Endothelial cell of umbilical vein (primary cell): ENCODE measurements at regions not wholly inside any gene's neighbourhood (a gene's known extent, or its start where the extent isn't known, plus 50 kb on each side); places are given as distances from the start of the nearest gene placed in this dataset.
A peak's percentile ranks its signal among the peaks of the same experiment; 100 is the strongest.

Source experiments
- BruUV-seq: library from RNA; stranded (reverse); fragments of 400-500 nt; replicated peaks from 2 replicates; lab custom pipeline; 2021; lab: Mats Ljungman, UMichigan
- CTCF ChIA-PET: fragments of 300-600, 350-600 bp; sonication (Branson Sonifier 250); formaldehyde crosslinking; loops from one replicate; lab custom pipeline; 2021; ENCODE audit warnings: antibody characterized with exemption, inconsistent platforms; lab: Charles Lee
- POLR2A ChIA-PET: fragments of 300-600, 350-600 bp; sonication (Branson Sonifier 250); formaldehyde crosslinking; loops from one replicate; lab custom pipeline; 2021; ENCODE audit warnings: antibody characterized with exemption, inconsistent platforms; lab: Charles Lee
- DNase-seq: peaks from one replicate; pipeline ENCODE4 v3.0.0-alpha.2; 2011; ENCODE audit warnings: low read depth, low spot score
- FAIRE-seq: peaks from 2 replicates; lab custom pipeline; 2011; peaks lifted over from hg19 to GRCh38; lab: Jason Lieb, UNC
- H2AFZ ChIP-seq: 2 replicates; pipeline ENCODE4 v1.6.0; 2012; ENCODE audit warnings: low read depth, low read length, control low read depth, inconsistent platforms
- H3K27ac ChIP-seq: 2 replicates; pipeline ENCODE4 v1.5.1; 2011; ENCODE audit warnings: low read depth, mild to moderate bottlenecking, control low read depth, low read length, moderate library complexity; ENCODE audit not compliant: insufficient read depth
- H3K27me3 ChIP-seq, 2 experiments: 2 replicates each; pipeline versions ENCODE4 v1.6.0 to v1.6.1; 2011; ENCODE audit warnings: low read length in 2 of 2, mixed read lengths in 1 of 2; ENCODE audit not compliant: control insufficient read depth in 2 of 2, insufficient read depth in 2 of 2
- H3K36me3 ChIP-seq, 2 experiments: 2 replicates in 1 of 2; 3 replicates in 1 of 2; pipeline ENCODE4 v1.5.1; 2011; ENCODE audit warnings: low read length in 2 of 2, mild to moderate bottlenecking in 1 of 2, moderate library complexity in 1 of 2; ENCODE audit not compliant: control insufficient read depth in 2 of 2, insufficient read depth in 2 of 2; ENCODE audit errors: extremely low read depth in 1 of 2
- H3K4me1 ChIP-seq: 3 replicates; pipeline ENCODE4 v1.5.1; 2011; ENCODE audit warnings: mild to moderate bottlenecking, low read length; ENCODE audit not compliant: control insufficient read depth, insufficient read depth; ENCODE audit errors: extremely low read depth
- H3K4me2 ChIP-seq: 2 replicates; pipeline ENCODE4 v1.6.1; 2011; ENCODE audit warnings: low read length, control low read depth, mixed read lengths; ENCODE audit not compliant: insufficient read depth
- H3K4me3 ChIP-seq, 3 experiments: fragments of 200-600 bp in 1 of 3; sonication (generic), shearing (Covaris generic) in 1 of 3; replicated peaks in 1 of 3; 2 replicates each; pipeline ENCODE4 v1.5.1; 2011 to 2016; ENCODE audit warnings: control low read depth in 3 of 3, low read length in 3 of 3, mild to moderate bottlenecking in 2 of 3, inconsistent platforms in 1 of 3, low read depth in 1 of 3, moderate library complexity in 1 of 3; ENCODE audit not compliant: insufficient read depth in 1 of 3
- H3K79me2 ChIP-seq: 2 replicates; pipeline ENCODE4 v1.6.0; 2012; ENCODE audit warnings: low read length, inconsistent platforms; ENCODE audit not compliant: control insufficient read depth, insufficient read depth
- H3K9ac ChIP-seq: replicated peaks from 2 replicates; pipeline ENCODE3; 2011; ENCODE audit warnings: low read length, control low read depth; ENCODE audit not compliant: insufficient read depth; ENCODE audit errors: extremely low read depth
- H3K9me1 ChIP-seq: replicated peaks from 3 replicates; pipeline ENCODE4 v1.6.0; 2011; ENCODE audit warnings: mild to moderate bottlenecking, low read length; ENCODE audit not compliant: control insufficient read depth, insufficient read depth; ENCODE audit errors: extremely low read depth
- H3K9me3 ChIP-seq: replicated peaks from 2 replicates; pipeline ENCODE4 v1.5.1; 2012; ENCODE audit warnings: low read length, inconsistent platforms; ENCODE audit not compliant: control insufficient read depth, insufficient read depth
- H4K20me1 ChIP-seq: replicated peaks from 2 replicates; pipeline ENCODE3; 2011; ENCODE audit warnings: mild to moderate bottlenecking, low read length; ENCODE audit not compliant: control insufficient read depth, insufficient read depth; ENCODE audit errors: extremely low read depth
- EZH2 ChIP-seq: IDR thresholded peaks from 2 replicates; pipeline ENCODE4 v1.6.1; 2012; ENCODE audit warnings: borderline replicate concordance, low read depth, mild to moderate bottlenecking, moderate library complexity, low read length, inconsistent platforms; ENCODE audit not compliant: severe bottlenecking
- JUN ChIP-seq: IDR thresholded peaks from 2 replicates; pipeline ENCODE4 v1.6.1; 2011; ENCODE audit warnings: borderline replicate concordance, low read depth; ENCODE audit not compliant: insufficient read length, insufficient read depth
- MYC ChIP-seq: IDR thresholded peaks from one replicate; pipeline ENCODE4 v1.6.1; 2011; ENCODE audit warnings: mild to moderate bottlenecking, low read depth, low read length
- POLR2AphosphoS5 ChIP-seq: IDR thresholded peaks from 2 replicates; pipeline ENCODE4 v1.6.1; 2012; ENCODE audit warnings: low read depth, mild to moderate bottlenecking, control low read depth, low read length, moderate library complexity; ENCODE audit not compliant: insufficient read depth
- dilution Hi-C: fragments of 300-500 bp; cut with MboI; formaldehyde crosslinking; loops from one replicate; pipeline ENCODE4 v1.15.0; 2019; ENCODE audit warnings: low sequenced_read_pairs; ENCODE audit not compliant: extremely low pct_ligation_motif_present
- intact Hi-C: fragments of 100-400 bp; cut with micrococcal nuclease; formaldehyde crosslinking; loops from one replicate; pipeline ENCODE4 v1.10.0; 2022
- TF ChIP-seq, protein P1 (sequence below): IDR thresholded peaks from 2 replicates; pipeline ENCODE4 v1.6.1; 2011; ENCODE audit not compliant: insufficient read depth, insufficient read length

DNA sequence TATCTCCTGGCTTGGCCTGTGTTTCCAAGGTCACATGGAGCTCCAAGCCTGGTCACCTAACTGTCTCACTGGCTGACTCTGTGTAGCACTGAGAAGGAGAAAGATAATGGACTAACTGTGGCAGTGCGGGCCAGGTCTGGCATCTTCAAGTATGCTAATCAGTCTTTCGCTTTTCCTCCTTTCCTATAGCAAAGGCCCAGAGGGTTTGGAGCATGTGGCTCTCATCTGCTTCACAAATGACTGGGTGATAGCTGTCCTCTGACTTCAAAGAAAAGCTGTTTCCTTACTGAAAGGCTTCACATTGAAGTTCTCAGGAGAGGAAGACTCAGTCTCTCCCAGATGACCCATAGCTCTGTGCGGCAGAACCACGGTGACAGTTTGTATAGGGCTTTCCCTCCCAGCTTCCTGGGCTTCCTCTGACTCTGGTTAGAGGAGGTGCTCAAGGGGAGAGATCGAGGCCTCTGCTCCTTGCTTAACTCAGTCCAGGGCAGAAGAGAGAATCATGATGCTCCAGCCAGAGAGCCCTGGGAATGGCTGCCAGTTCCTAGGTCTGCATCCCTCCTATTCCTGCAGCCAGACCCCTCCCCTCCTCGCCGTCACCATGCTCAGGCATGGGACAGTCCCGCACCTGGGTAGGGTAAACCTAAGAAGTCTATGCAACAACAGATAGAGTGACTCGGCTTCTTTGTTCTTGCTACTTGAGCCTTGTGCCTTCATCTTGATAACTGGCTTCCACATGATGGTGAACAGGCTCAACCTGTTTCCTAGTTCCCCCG is 72.3 kb downstream of the CCDC71L start:
- Histone ChIP-seq H3K9ac (no peak overlapping the region), H3K9me1 (no peaks in the 10 kb centered on the region), H3K27me3 (no peaks in the 10 kb centered on the region), H2AFZ (no peak overlapping the region), H3K27ac (peak overlapping the region; percentile 89), H3K79me2 (no peaks in the 10 kb centered on the region), H3K4me2 (no peak overlapping the region), H3K4me3 (no peak overlapping the region), H4K20me1 (no peaks in the 10 kb centered on the region), H3K36me3 (no peaks in the 10 kb centered on the region), H3K9me3 (no peaks in the 10 kb centered on the region), H3K4me1 (peaks cover 30% of the 10 kb centered on the region)
- no peak for DNase-seq
- dilution Hi-C loops: no loop called here
- intact Hi-C loops: no loop called here
- no peak for FAIRE-seq
- BruUV-seq: no TSS peak
- POLR2A ChIA-PET: no interaction called here
- TF ChIP-seq, protein P1, sequence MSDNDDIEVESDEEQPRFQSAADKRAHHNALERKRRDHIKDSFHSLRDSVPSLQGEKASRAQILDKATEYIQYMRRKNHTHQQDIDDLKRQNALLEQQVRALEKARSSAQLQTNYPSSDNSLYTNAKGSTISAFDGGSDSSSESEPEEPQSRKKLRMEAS: no peak
- TF ChIP-seq POLR2AphosphoS5 (no peak), JUN (no peak), MYC (no peak), EZH2 (no peak)
- CTCF ChIA-PET: interaction anchor here (1.2 to 3.0 kb wide), 3 partner anchors 71 to 412 kb away, joined by 3 to 30 read pairs (median 11); partner anchors contain the start of gene CCDC71L
